OCI-LY3 (cell line): ENCODE measurements at regions not wholly inside any gene's neighbourhood (a gene's known extent, or its start where the extent isn't known, plus 50 kb on each side); places are given as distances from the start of the nearest gene placed in this dataset.

ENCODE experiments used
- CTCF ChIP-seq: fragments of 200-600, 300-600 bp; sonication (generic); IDR thresholded peaks from 2 replicates; pipeline ENCODE4 v1.5.1; 2014; ENCODE audit warnings: antibody characterized with exemption, low read length, low read depth
- EZH2phosphoT487 ChIP-seq: fragments of 200-600 bp; shearing (Covaris generic); IDR thresholded peaks from 2 replicates; pipeline ENCODE4 v1.6.1; 2018; ENCODE audit warnings: antibody characterized with exemption, mixed run types, low read depth

GRCh38 chr3:65004306-65004705, 316.5 kb upstream of the ADAMTS9 start:
- TF ChIP-seq CTCF = no peak
- TF ChIP-seq EZH2phosphoT487 = no peak
